WTC11 (cell line): ENCODE measurements at regions not wholly inside any gene's neighbourhood (a gene's known extent, or its start where the extent isn't known, plus 50 kb on each side); places are given as distances from the start of the nearest gene placed in this dataset.

Experiments used
- USF1 ChIP-seq: sonication (generic); formaldehyde crosslinking; IDR thresholded peaks from 2 replicates; pipeline ENCODE4 v1.8.0; 2022; ENCODE audit warnings: mild to moderate bottlenecking, missing genetic modification reagents
- USF2 ChIP-seq: sonication (generic); formaldehyde crosslinking; IDR thresholded peaks from 2 replicates; pipeline ENCODE4 v1.8.1; 2023; ENCODE audit warnings: mild to moderate bottlenecking, missing genetic modification reagents, moderate library complexity

GRCh38 chr1:22222723-22223122 is 79.8 kb upstream of the WNT4 start:
- TF ChIP-seq USF1 (CRISPR knock-in tag) (no peak), USF2 (no peak)
